PFSK-1 (cell line): ENCODE measurements at regions not wholly inside any gene's neighbourhood (a gene's known extent, or its start where the extent isn't known, plus 50 kb on each side); places are given as distances from the start of the nearest gene placed in this dataset.

ENCODE experiments used
- FOXP2 ChIP-seq: optimal IDR thresholded peaks from 2 replicates; pipeline ENCODE3; 2011; ENCODE audit warnings: borderline replicate concordance, control low read depth, inconsistent platforms; ENCODE audit not compliant: insufficient read depth; ENCODE audit errors: extremely low read length, extremely low read depth
- POLR2AphosphoS5 ChIP-seq: IDR thresholded peaks from 2 replicates; pipeline ENCODE4 v1.6.1; 2012; ENCODE audit warnings: low read depth, mild to moderate bottlenecking, control low read depth, low read length, moderate library complexity
- REST ChIP-seq, 2 experiments: IDR thresholded peaks; 2 replicates each; pipeline versions ENCODE4 v1.6.1 to v1.8.0; 2011 to 2012; ENCODE audit warnings: low read depth in 2 of 2, low read length in 2 of 2, control low read depth in 1 of 2, inconsistent platforms in 1 of 2, mild to moderate bottlenecking in 1 of 2, moderate library complexity in 1 of 2; ENCODE audit not compliant: insufficient read depth in 1 of 2
- SIN3A ChIP-seq: IDR thresholded peaks from 2 replicates; pipeline ENCODE4 v1.6.1; 2012; ENCODE audit warnings: mild to moderate bottlenecking, low read length, moderate library complexity, borderline replicate concordance; ENCODE audit not compliant: insufficient read depth
- TAF1 ChIP-seq: IDR thresholded peaks from 2 replicates; pipeline ENCODE4 v1.6.1; 2012; ENCODE audit warnings: low read length, control low read depth, borderline replicate concordance; ENCODE audit not compliant: insufficient read depth

GRCh38 chr12:65602610-65603295 lies 221.5 kb upstream of the HMGA2 start:
- TF ChIP-seq POLR2AphosphoS5 (no peak; the same call in 1 of the 2 replicates), FOXP2 (peak; percentile 58), TAF1 (no peak), SIN3A (peak; percentile 48; the same call in 1 of the 2 replicates), REST (IDR thresholded peaks at IDR 0.05; ENCODE audit: insufficient read depth in 1 of 2, low read depth in 2 of 2, low read length in 2 of 2) (0 out of 4 replicates have a peak, but pooled peaks of 1 of the 2 experiments have one; percentile 24)

GRCh38 chr12:65603438-65604351 lies 220.6 kb upstream of the HMGA2 start:
- 0 out of 2 replicates have a peak, but pooled peaks have one; percentile 16 for TF ChIP-seq SIN3A
- TF ChIP-seq POLR2AphosphoS5 = peak; percentile 46
- TF ChIP-seq FOXP2 = no peak

- no peak for TF ChIP-seq TAF1
- TF ChIP-seq REST (IDR thresholded peaks at IDR 0.05; ENCODE audit: insufficient read depth in 1 of 2, low read depth in 2 of 2, low read length in 2 of 2) = no peak
Observed at GRCh38 chr12:65605019-65605418, 219.3 kb upstream of the HMGA2 start.

GRCh38 chr12:65606008-65606766 lies 218.1 kb upstream of the HMGA2 start:
- no peak for TF ChIP-seq SIN3A
- no peak for TF ChIP-seq FOXP2
- no peak for TF ChIP-seq POLR2AphosphoS5
- no peak for TF ChIP-seq REST (IDR thresholded peaks at IDR 0.05; ENCODE audit: insufficient read depth in 1 of 2, low read depth in 2 of 2, low read length in 2 of 2)
- TF ChIP-seq TAF1 = no peak

- TF ChIP-seq FOXP2 (no peak), POLR2AphosphoS5 (no peak), REST (IDR thresholded peaks at IDR 0.05; ENCODE audit: insufficient read depth in 1 of 2, low read depth in 2 of 2, low read length in 2 of 2) (no peak), TAF1 (no peak), SIN3A (no peak)
Observed at GRCh38 chr12:65607401-65607841, 216.9 kb upstream of the HMGA2 start.
